Transverse colon (tissue), 4 donors: ENCODE measurements at regions not wholly inside any gene's neighbourhood (a gene's known extent, or its start where the extent isn't known, plus 50 kb on each side); places are given as distances from the start of the nearest gene placed in this dataset.

ENCODE experiments used
- DNase-seq: peaks from one replicate; pipeline ENCODE4 v3.0.0-alpha.2; 2019
- H3K27ac ChIP-seq, 4 donors: fragments of 200-600 bp; sonication (generic); 2 replicates each; pipeline ENCODE4 v1.5.1; 2016 to 2018; ENCODE audit warnings: inconsistent platforms in 4 of 4
- H3K27me3 ChIP-seq: fragments of 200-600 bp; sonication (generic); 2 replicates; pipeline ENCODE4 v1.5.1; 2017; ENCODE audit warnings: inconsistent platforms
- H3K36me3 ChIP-seq, 4 donors: fragments of 200-600 bp; sonication (generic); 2 replicates each; pipeline ENCODE4 v1.5.1; 2017 to 2019; ENCODE audit warnings: inconsistent platforms in 4 of 4
- H3K4me1 ChIP-seq, 4 donors: fragments of 200-600 bp; sonication (generic); 2 replicates each; pipeline ENCODE4 v1.5.1; 2017 to 2020; ENCODE audit warnings: inconsistent platforms in 4 of 4
- H3K4me3 ChIP-seq, 4 donors: fragments of 200-600 bp; sonication (generic); 1 replicate in 1 of 4; 2 replicates in 3 of 4; pipeline versions ENCODE4 v1.5.1 to v1.6.1; 2017 to 2019; ENCODE audit warnings: inconsistent platforms in 4 of 4
- H3K9me3 ChIP-seq, 2 donors: fragments of 200-600 bp; sonication (generic); 2 replicates each; pipeline ENCODE4 v1.5.1; 2017 to 2019; ENCODE audit warnings: inconsistent platforms in 2 of 2
- EP300 ChIP-seq: sonication (generic); formaldehyde crosslinking; IDR thresholded peaks from one replicate; pipeline ENCODE4 v1.6.1; 2017; ENCODE audit warnings: antibody characterized with exemption, low read depth
- POLR2A ChIP-seq: fragments of 450-650 bp; IDR thresholded peaks from one replicate; pipeline ENCODE4 v1.6.1; 2016; ENCODE audit warnings: antibody characterized with exemption, mild to moderate bottlenecking, moderate library complexity
- POLR2AphosphoS5 ChIP-seq, 3 donors: sonication (generic); formaldehyde crosslinking; IDR thresholded peaks; one replicate each; pipeline ENCODE4 v1.6.1; 2016; ENCODE audit warnings: antibody characterized with exemption in 3 of 3
- WGBS, 2 donors: methylation state at CpG; one replicate each; pipeline ENCODE4 v1.1.5; 2018; ENCODE audit warnings: low coverage in 1 of 2; 5-methylcytosine and 5-hydroxymethylcytosine counted together
- in situ Hi-C, 4 donors: fragments of 200-750 bp; cut with MboI; loops; one replicate each; pipeline versions ENCODE4 v1.15.0 to v1.15.1; 2017; ENCODE audit warnings: low sequenced_read_pairs in 3 of 4, low pct_ligation_motif_present in 1 of 4, low pct_unique_long_range_greater_than_20kb in 1 of 4
- intact Hi-C: fragments of 100-400 bp; cut with DNase I; formaldehyde crosslinking; loops from one replicate; pipeline ENCODE4 v1.15.1; 2023; ENCODE audit warnings: low total_unique reads
- TF ChIP-seq, protein P1 (sequence below), 5 experiments: fragments of 200-600 bp in 3 of 5; fragments of 450-650 bp in 2 of 5; sonication (generic) in 3 of 5; IDR thresholded peaks; 1 replicate in 2 of 5; 2 replicates in 3 of 5; pipeline ENCODE4 v1.5.1; 2016 to 2017; ENCODE audit warnings: antibody characterized with exemption in 5 of 5, inconsistent platforms in 3 of 5, mild to moderate bottlenecking in 2 of 5, moderate library complexity in 1 of 5

DNA sequence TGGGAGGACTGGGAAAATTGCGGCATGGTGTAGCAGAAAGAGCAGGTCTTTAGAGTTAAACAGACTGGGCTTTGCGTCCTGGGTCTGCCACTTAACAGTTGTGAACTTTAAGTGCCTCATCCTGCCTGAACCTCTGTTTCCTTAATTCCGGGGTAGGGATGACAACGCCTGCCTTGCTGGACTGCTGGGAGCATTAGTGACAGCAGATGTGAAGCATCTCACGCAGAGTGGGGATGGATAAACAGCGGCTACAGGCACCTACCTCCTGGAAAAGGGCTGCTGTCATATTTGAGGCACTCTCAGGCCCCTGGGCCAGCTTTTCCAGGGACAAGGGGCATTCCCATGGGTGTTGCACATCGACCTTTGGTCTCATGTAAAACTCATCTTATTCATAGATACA, 572.2 kb downstream of the TBC1D22A start:
- WGBS, 2 donors, result 33 to 75% methylated on average over 1 to 7 of the region's 7 CpGs
- Histone ChIP-seq H3K27ac (no peak overlapping the region), H3K27me3 (no peaks in the 10 kb centered on the region), H3K4me1 (no peaks in the 10 kb centered on the region), H3K36me3 (no peaks in the 10 kb centered on the region), H3K4me3 (no peak overlapping the region), H3K9me3 (no peaks in the 10 kb centered on the region)
- TF ChIP-seq EP300, result no peak
- in situ Hi-C loops (no loop called here), intact Hi-C loops (no loop called here)
- no peak for DNase-seq

- intact Hi-C loops, result no loop called here
- Histone ChIP-seq H3K9me3 (no peaks in the 10 kb centered on the region), H3K36me3 (no peaks in the 10 kb centered on the region), H3K27ac (no peak overlapping the region), H3K4me1 (no peaks in the 10 kb centered on the region), H3K27me3 (no peaks in the 10 kb centered on the region), H3K4me3 (no peak overlapping the region)
- WGBS, 2 donors, result 41 to 100% methylated on average over 1 to 2 of the region's 2 CpGs
- no peak for DNase-seq
- in situ Hi-C loops, result no loop called here
- TF ChIP-seq EP300 (no peak), POLR2A (no peak), POLR2AphosphoS5 (IDR thresholded peaks at IDR 0.05) (no peak)
- TF ChIP-seq, protein P1, sequence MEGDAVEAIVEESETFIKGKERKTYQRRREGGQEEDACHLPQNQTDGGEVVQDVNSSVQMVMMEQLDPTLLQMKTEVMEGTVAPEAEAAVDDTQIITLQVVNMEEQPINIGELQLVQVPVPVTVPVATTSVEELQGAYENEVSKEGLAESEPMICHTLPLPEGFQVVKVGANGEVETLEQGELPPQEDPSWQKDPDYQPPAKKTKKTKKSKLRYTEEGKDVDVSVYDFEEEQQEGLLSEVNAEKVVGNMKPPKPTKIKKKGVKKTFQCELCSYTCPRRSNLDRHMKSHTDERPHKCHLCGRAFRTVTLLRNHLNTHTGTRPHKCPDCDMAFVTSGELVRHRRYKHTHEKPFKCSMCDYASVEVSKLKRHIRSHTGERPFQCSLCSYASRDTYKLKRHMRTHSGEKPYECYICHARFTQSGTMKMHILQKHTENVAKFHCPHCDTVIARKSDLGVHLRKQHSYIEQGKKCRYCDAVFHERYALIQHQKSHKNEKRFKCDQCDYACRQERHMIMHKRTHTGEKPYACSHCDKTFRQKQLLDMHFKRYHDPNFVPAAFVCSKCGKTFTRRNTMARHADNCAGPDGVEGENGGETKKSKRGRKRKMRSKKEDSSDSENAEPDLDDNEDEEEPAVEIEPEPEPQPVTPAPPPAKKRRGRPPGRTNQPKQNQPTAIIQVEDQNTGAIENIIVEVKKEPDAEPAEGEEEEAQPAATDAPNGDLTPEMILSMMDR (IDR thresholded peaks at IDR 0.05), result no peak
These were observed 571.2 kb downstream of the TBC1D22A start for GRCh38 chr22:47333625-47334024.

- 86 to 100% methylated on average over 3 to 14 of the region's 14 CpGs for WGBS, 2 donors
- no peak for DNase-seq
- in situ Hi-C loops, result no loop called here
- no peak overlapping the region for H3K27ac ChIP-seq
- H3K27me3 ChIP-seq, result no peaks in the 10 kb centered on the region
- H3K4me3 ChIP-seq, result no peak overlapping the region
- H3K36me3 ChIP-seq, result no peaks in the 10 kb centered on the region
- no peaks in the 10 kb centered on the region for H3K9me3 ChIP-seq
- intact Hi-C loops, result no loop called here
- no peaks in the 10 kb centered on the region for H3K4me1 ChIP-seq
- no peak for TF ChIP-seq EP300
- TF ChIP-seq, protein P1 (IDR thresholded peaks at IDR 0.05), result no peak
- TF ChIP-seq POLR2A, result no peak
- TF ChIP-seq POLR2AphosphoS5 (IDR thresholded peaks at IDR 0.05), result no peak
These were observed 570.0 kb downstream of the TBC1D22A start for GRCh38 chr22:47332246-47332980.

GRCh38 chr22:47331750-47332149, 569.3 kb downstream of the TBC1D22A start:
- TF ChIP-seq POLR2AphosphoS5 (IDR thresholded peaks at IDR 0.05) (no peak), EP300 (no peak), POLR2A (no peak)
- TF ChIP-seq, protein P1 (IDR thresholded peaks at IDR 0.05), result no peak
- intact Hi-C loops, result no loop called here
- 90% methylated on average over 8 of the region's 8 CpGs; no CpG with 5 or more reads in 1 of the 2 donors for WGBS, 2 donors

More at GRCh38 chr22:47331750-47332149, 569.3 kb downstream of the TBC1D22A start:
- no peaks in the 10 kb centered on the region for H3K9me3 ChIP-seq
- no peaks in the 10 kb centered on the region for H3K4me1 ChIP-seq
- DNase-seq, result no peak
- H3K27me3 ChIP-seq, result no peaks in the 10 kb centered on the region
- no peaks in the 10 kb centered on the region for H3K36me3 ChIP-seq
- no peak overlapping the region for H3K27ac ChIP-seq
- in situ Hi-C loops, result no loop called here
- H3K4me3 ChIP-seq, result no peak overlapping the region
